ENCODE measurements at regions not wholly inside any gene's neighbourhood (a gene's known extent, or its start where the extent isn't known, plus 50 kb on each side); places are given as distances from the start of the nearest gene placed in this dataset.

DNA sequence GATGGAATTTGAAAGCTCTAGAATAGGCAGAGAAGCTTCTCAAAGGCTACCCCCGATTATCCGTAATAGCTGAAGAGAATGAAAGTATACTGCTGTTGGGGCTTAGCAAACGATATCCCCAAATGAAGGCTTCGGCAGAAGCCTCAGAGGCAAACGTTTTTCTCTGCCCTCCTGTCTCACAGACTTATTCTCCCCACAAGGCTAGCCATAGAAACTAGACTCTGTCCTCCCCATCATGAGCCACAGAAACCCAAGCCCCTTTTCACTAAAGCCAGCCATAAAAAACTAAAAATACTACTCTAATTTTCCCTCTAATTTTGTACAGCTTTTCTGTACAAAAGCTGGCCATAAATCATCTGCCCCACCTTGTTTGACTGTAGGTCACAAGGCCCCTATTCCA lies 413.4 kb upstream of the CFAP20DC start:
- TF ChIP-seq, protein P1, sequence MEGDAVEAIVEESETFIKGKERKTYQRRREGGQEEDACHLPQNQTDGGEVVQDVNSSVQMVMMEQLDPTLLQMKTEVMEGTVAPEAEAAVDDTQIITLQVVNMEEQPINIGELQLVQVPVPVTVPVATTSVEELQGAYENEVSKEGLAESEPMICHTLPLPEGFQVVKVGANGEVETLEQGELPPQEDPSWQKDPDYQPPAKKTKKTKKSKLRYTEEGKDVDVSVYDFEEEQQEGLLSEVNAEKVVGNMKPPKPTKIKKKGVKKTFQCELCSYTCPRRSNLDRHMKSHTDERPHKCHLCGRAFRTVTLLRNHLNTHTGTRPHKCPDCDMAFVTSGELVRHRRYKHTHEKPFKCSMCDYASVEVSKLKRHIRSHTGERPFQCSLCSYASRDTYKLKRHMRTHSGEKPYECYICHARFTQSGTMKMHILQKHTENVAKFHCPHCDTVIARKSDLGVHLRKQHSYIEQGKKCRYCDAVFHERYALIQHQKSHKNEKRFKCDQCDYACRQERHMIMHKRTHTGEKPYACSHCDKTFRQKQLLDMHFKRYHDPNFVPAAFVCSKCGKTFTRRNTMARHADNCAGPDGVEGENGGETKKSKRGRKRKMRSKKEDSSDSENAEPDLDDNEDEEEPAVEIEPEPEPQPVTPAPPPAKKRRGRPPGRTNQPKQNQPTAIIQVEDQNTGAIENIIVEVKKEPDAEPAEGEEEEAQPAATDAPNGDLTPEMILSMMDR (IDR thresholded peaks at IDR 0.05; ENCODE audit: insufficient read depth, low read length, poor library complexity, severe bottlenecking): no peak
- no peak overlapping the region for H3K4me3 ChIP-seq (ENCODE audit: low read depth, low read length)
- H3K27me3 ChIP-seq (ENCODE audit: control insufficient read depth, insufficient read depth, low read length): no peaks in the 10 kb centered on the region
- no peak for DNase-seq (ENCODE audit: low read depth)
- H3K36me3 ChIP-seq (ENCODE audit: control insufficient read depth, insufficient read depth, low read length): no peaks in the 10 kb centered on the region

DNA sequence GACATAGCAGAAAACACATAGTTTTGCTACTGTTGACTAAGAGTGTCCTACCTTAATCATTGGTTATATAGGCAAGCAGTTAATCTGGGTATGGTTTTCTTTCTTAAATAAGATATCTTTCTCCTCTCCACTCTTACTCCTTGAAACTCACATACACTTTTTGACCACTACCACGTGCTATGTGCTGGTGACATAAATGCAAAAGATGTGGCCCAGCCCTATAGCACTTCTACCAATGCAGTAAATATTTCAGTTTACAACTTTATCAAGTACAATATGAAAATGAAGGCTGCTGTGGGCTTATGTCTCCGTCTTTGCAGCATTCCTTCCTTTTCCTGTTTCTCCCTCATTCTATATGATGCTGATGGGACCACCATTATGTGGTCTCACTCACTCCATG lies 410.2 kb upstream of the CFAP20DC start:
- no peaks in the 10 kb centered on the region for H3K27me3 ChIP-seq (ENCODE audit: control insufficient read depth, insufficient read depth, low read length)
- no peak overlapping the region for H3K4me3 ChIP-seq (ENCODE audit: low read depth, low read length)
- TF ChIP-seq, protein P1 (IDR thresholded peaks at IDR 0.05; ENCODE audit: insufficient read depth, low read length, poor library complexity, severe bottlenecking): no peak
- DNase-seq (ENCODE audit: low read depth): no peak
- H3K36me3 ChIP-seq (ENCODE audit: control insufficient read depth, insufficient read depth, low read length): no peaks in the 10 kb centered on the region

DNA sequence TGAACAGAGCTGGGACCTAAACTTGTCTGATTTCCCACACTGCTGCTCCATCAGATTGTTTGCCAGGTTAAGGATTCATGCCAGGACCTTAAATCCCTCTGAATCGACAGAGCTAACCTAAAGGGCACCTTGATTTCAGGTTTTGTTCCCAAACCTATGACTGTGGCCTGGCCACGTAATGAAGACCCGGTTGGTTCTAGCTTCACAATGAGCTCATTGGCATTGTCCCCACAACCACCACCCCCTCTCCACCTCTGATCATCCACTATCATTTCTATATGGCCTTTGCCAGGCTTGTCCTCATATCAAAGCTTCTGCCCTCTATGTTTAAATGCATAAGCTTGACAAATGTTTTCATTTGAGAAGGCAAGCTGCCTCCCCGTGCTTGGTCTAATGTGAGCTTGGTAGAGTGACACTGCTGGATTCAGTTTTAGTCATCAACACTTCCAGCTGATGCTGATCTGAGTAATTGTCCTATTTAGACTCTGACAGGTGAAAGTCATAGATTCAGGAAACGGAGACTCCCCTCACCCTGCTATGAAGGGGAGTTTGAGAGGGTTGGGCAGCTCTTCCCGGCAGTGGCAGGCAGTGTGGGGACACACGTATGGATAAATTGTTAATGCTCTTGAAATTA lies 407.1 kb upstream of the CFAP20DC start:
- Histone ChIP-seq H3K27me3 (ENCODE audit: control insufficient read depth, insufficient read depth, low read length) (no peaks in the 10 kb centered on the region), H3K4me3 (ENCODE audit: low read depth, low read length) (no peak overlapping the region), H3K36me3 (ENCODE audit: control insufficient read depth, insufficient read depth, low read length) (no peaks in the 10 kb centered on the region)
- DNase-seq (ENCODE audit: low read depth): no peak
- TF ChIP-seq, protein P1 (IDR thresholded peaks at IDR 0.05; ENCODE audit: insufficient read depth, low read length, poor library complexity, severe bottlenecking): no peak

DNA sequence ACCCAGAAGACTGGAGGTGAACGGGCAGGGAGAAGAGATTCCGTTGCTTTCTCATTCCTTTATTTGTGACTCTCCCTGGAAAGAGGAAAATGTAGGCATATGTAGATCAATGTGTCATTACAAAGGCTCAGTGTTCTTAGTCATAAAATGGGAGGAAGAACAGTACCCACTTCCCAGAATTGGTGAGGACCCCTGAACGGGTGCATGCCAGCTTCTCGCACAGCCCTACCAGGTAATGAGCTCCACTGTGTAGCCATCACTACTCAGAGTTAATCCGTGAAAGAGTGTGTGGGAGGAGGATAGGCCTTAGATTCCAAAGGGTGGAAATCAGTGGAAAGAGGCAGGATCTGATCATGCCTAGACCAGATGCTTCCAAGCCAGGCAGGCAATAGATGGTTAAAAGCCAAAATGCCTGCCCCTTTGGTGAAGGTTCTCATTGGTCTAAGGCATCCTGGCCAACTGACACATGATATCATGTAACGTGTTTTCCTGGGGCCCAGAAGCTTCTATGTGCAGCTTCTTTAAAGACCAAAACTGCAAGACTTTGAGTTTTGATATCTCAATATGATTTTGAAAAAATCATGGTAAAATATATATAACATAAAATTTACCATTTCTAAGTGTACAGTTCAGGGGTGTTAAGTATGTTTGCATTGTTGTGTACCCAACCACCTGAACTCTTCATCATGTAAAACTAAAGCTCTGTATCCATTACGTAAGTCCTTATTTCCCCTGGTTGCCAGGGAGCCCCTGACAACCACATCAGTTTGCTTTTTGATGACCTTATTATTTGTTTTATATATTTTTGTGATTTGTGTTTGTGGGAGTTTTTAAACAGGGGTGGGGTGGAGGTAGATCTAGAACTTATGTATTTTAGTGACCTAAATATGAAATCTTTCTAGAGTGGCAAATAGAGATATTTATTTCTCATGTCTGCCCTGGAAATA lies 402.2 kb upstream of the CFAP20DC start:
- Histone ChIP-seq H3K4me3 (ENCODE audit: low read depth, low read length) (no peak overlapping the region), H3K36me3 (ENCODE audit: control insufficient read depth, insufficient read depth, low read length) (no peaks in the 10 kb centered on the region), H3K27me3 (ENCODE audit: control insufficient read depth, insufficient read depth, low read length) (no peaks in the 10 kb centered on the region)
- TF ChIP-seq, protein P1 (IDR thresholded peaks at IDR 0.05; ENCODE audit: insufficient read depth, low read length, poor library complexity, severe bottlenecking): no peak
- no peak for DNase-seq (ENCODE audit: low read depth)

DNA sequence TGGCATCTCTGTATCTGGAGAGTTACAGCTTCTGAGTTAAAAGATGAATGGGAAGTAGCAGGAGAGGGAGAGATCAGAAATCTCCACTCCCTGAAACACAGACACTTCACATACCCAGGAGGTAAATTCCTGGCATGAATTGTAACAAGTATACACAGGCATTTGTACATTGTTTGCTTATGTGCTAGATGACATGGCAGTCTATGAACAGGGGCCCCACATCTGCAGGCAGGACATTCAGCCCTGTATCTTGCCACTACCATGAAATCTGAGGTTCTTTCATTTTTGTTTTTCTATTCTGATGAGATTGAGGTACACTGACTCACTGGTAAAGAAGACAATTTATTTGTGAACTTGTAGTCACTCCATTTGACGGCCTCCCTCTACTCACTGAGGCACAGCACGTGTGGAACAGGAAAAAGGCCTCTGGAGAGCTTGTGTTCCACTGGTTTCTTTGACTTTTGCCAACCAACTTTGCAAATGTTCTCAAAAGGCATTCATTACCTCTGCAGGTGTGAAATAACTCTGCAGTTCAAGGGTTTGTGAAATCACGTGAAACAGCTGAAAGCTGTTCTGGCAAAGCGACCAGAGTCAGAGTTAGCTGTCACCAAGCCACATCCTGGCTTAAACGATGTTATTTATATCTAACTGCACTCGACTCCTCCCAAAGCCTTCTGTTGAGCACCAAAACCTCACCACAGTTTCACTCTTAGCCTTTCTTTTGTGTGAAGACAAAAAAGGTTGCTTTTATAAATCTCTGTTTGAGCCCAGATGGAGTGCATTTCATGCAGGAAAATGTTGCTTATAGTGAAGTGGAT lies 401.3 kb upstream of the CFAP20DC start:
- Histone ChIP-seq H3K4me3 (ENCODE audit: low read depth, low read length) (no peak overlapping the region), H3K36me3 (ENCODE audit: control insufficient read depth, insufficient read depth, low read length) (no peaks in the 10 kb centered on the region), H3K27me3 (ENCODE audit: control insufficient read depth, insufficient read depth, low read length) (no peaks in the 10 kb centered on the region)
- TF ChIP-seq, protein P1 (IDR thresholded peaks at IDR 0.05; ENCODE audit: insufficient read depth, low read length, poor library complexity, severe bottlenecking): no peak
- DNase-seq (ENCODE audit: low read depth): no peak
